GM21737 (cell line): ENCODE measurements at regions not wholly inside any gene's neighbourhood (a gene's known extent, or its start where the extent isn't known, plus 50 kb on each side); places are given as distances from the start of the nearest gene placed in this dataset.
"Not testable (repeated sequence)": the region's sequence is repeated elsewhere in the genome, so short reads cannot be mapped to it uniquely, and the experiment has no call there.

Source experiments
- ATAC-seq: cut with Tn5 transposase; IDR thresholded peaks from one replicate; pipeline ENCODE4 v1.9.1; 2021; ENCODE audit warnings: mild to moderate bottlenecking, moderate library complexity; ENCODE audit not compliant: unreplicated experiment

- no peak for ATAC-seq
Measured at GRCh38 chr18:23311351-23312121, 141.6 kb upstream of the RIOK3 start.

- no peak for ATAC-seq
Measured at GRCh38 chr18:23313379-23313778, 139.7 kb upstream of the RIOK3 start.

DNA sequence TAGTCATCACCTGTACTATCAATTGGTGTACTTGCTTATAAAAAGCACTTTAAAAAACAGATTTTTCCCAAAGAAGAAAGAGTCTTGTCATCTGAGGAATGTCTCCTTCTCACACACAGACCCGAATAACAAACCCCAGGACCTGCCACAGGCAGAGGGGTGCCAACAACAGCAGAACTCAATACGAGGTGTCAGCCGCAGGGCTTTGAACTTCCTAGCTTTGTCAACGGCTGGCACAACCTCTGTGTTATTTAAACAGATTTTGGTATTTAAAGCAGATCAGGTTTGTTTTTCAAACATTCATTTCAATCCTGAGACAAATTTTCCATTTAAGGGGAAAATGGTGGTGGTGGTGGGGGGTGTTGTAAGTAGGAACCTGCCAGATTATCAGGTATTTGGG, 138.4 kb upstream of the RIOK3 start:
- no peak for ATAC-seq

- ATAC-seq: no peak
Measured at GRCh38 chr18:23316316-23316715, 136.8 kb upstream of the RIOK3 start.

- no peak for ATAC-seq
Measured at GRCh38 chr18:23316988-23317387, 136.1 kb upstream of the RIOK3 start.

DNA sequence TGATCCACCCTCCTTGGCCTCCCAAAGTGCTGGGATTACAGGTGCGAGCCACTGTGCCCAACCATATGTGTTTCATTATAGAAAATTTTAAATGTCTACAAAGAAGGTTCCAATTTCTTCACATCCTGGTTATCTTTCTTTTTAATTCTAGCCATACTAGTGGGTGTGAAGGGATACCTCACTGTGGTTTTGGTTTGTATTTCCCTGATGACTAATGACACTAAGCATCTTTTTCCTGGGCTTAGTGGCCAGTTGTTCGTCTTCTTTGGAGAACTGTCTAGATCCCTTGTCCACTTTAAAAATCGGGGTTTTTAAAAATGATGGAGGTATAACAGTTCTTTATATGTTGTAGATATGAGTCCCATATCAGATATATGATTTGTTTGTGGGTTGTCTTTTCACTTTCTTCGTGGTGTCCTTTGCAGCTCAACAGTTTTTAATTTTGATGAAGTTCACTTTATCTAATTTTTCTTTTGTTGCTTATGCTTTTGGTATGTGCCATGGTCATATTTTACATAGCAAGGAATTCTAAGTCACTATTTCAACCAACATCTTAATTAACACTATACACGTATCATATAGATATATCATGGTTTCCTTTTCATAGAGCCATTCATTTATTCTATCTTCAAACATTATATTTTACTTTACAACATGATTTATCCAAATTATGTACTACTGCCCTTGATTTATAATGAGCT, 135.0 kb upstream of the RIOK3 start:
- ATAC-seq: no peak

DNA sequence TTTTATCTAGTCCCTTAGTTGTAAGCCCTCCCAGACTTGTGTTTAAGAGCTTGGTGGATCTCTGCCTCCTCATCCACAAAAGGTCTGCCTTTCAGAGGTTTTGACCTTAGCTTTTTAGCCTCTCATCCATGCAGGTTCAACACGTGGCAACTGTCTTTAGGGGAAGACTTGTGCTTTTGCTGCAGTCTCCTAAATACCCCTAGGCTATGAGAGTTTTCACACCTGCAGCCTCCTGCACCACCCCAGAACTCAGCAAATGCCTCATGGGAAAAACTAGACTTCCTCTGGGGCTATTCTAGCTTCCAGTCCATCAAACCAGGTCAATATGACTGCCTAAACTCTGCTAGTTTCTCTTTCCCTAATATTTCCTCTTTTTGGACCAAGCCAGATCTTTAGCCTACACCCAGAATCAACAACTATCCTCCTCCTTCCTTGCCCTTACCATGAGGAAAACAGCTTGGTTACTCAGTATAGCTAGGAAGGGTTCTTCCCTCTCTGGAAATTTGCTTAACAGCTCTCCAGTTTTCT, 132.3 kb upstream of the RIOK3 start:
- ATAC-seq: no peak

- no peak for ATAC-seq
Measured at GRCh38 chr18:23321996-23322395, 131.1 kb upstream of the RIOK3 start.

DNA sequence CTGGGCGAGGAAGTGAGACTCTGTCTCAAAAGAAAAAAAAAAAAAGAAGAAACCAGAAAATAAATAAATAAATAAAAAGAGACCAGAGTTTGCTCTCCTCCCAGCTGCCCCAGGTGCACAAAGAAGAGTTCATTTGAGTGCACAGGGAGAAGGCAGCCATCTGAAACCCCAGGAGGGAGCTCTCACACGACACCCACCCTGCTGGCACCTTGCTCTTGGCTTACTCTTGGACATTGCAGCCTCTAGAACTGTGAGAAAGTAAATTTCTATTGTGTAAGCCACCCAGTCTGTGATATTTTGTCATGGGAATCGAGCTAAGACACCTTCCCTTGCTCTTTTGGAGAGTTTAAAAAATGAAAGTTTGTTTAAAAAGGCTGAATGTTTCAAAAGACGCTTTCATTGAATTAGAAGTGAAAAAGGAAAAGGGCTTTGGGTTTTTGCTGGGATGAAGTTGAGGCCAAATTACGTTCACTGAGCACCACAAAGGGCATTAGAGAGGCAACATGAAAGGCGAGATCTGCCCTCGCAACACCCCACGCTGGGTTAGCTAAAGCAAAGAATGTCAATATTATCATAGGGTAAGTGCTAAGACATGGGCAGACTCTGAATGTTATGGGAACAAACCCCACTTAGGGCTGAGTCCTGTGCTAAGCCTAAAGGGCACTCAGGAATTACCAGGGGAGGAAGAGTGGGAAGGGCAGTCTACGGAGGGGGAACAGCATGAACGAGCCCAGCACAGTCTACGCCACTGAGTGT, 128.9 kb upstream of the RIOK3 start:
- no peak for ATAC-seq

DNA sequence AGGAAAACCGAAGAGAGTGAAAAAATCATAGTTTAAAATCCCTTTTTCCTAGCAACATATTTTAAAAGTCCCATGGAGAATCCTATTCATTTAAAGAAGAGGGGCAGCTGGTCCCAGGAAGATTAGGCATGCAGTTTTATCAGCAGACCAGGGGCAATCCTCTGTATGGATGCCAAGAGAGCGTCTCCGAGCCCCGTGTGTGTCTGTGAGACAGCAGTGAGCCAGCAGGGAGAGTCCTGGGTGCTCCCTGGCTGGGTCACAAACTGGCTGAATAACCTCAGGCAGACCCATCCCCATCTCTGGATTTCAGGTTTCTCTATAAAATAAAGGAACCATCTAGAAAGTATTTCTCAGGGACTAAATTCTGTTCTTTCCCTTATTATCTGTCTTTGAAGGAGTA, 128.2 kb upstream of the RIOK3 start:
- no peak for ATAC-seq

DNA sequence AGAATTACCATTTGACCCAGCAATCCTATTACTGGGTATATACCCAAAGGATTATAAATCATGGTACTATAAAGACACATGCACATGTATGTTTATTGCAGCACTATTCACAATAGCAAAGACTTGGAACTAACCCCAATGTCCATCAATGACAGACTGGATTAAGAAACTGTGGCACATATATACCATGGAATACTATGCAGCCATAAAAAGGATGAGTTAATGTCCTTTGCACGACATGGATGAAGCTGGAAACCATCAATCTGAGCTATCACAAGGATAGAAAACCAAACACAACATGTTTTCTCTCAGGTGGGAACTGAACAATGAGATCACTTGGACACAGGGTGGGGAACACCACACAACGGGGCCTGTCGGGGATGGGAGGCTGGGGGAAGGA, 123.4 kb upstream of the RIOK3 start:
- not testable (repeated sequence) for ATAC-seq

DNA sequence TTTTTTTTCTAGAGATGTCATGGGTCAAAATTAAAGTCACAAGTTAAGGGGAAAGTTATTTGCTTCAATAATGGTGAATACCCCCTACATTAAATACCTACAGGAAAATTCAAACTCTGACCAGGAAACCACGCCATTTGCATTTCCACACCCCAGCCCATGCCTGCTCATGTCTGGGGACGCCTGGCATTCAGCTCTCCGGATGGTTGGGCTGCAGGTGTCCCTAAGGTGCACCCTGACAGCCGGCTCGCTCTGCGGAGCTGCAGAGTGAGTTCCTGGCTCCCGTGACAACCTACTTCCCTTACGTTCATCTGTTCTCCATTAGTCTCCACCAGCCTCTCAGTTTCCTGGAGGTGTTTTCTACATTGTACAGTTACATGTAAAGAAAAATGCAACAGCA, 122.7 kb upstream of the RIOK3 start:
- ATAC-seq: peak; percentile 92

- ATAC-seq: no peak
Measured at GRCh38 chr18:23331091-23331920, 121.8 kb upstream of the RIOK3 start.

DNA sequence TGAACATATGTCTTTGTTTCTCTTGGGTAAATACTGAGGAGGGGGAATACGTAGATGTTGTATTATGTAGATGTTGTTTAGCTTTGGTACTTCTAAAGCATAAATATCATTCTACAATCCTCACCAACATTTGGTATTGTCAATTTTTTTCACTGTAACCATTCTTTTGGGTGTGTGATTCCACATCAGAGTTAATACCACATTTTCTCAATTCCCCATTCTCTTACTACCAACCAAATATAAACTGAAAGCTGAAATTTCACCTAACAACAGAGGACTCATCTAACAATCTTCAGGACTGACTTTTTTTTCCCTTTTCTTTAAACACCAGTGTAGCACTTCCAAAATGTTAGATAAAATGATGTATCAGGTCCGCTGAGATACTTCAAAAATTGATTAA, 120.7 kb upstream of the RIOK3 start:
- no peak for ATAC-seq

GRCh38 chr18:23333827-23334226, 119.3 kb upstream of the RIOK3 start:
- ATAC-seq: no peak

DNA sequence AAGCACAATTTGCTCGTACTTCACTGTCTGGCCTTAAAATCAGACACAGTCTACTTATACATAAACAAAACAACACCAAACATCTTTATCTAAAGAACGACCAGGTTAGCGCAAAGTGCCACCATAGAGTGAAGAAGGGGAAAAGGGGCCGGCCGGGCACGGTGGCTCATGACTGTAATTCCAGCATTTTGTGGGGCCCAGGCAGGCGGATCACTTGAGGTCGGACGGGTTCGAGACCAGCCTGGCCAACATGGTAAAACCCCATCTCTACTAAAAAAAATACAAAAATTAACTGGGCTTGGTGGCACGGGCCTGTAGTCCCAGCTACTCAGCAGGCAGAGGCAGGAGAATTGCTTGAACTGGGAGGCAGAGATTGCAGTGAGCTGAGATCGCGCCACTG, 118.5 kb upstream of the RIOK3 start:
- no peak for ATAC-seq

GRCh38 chr18:23336101-23336500, 117.0 kb upstream of the RIOK3 start:
- no peak for ATAC-seq

DNA sequence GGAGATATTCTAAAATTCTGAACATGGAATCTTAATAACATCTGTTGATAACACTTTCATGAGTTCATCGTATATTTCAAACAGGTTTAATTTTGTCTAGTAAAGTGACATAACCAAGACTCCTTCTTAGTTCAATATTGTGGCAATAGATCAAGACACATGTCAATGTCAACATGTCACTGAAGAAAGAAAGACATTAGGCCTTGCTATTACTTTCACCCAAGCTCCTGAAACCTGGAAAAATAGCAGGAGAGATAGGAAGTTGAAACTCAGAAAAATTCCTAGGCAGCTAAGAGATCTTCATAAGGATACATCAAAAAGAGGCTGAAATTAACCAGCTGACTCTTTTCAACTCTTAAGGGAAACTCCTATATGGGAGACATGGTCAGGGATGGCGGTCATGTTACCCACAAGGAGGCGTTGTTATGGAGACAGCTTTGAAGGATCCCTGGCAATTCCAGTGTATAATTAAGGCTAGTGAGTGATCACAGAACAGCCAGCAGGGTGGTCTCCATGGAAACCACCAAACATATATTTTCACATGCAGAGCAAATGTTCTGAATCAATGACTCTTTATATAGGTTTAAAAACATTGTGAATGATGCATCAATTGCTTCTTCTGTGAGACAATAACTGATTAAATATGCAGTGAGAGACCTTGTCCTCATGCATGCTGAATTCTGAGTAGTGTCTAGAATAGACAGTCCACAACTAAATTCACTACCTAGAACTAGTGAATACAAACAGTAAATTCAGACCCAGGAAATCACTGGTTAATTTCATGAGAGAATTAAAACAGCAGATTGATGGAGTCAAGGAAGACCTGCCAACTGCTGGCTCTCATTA, 115.3 kb upstream of the RIOK3 start:
- ATAC-seq: no peak

- no peak for ATAC-seq
Measured at GRCh38 chr18:23340661-23341060, 112.4 kb upstream of the RIOK3 start.

DNA sequence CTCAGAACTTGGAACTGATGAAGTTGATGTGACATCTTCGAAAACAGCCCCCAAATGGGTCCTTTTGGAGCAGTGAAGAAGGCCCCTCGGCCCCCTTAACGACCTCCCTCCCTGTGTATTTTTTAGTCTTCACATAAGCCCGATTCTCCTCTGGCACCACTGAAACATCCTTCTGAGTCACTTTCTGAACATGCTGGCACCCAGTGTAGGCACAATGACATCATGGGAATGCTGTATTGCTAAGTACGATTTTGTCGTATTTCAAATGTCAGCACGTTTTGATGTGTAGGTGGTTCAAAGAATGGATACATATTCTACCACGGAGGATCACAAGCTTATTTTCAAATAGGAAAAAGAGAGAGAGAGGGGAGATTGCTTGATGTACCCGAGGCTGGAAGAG, 111.7 kb upstream of the RIOK3 start:
- no peak for ATAC-seq
